SK-N-SH treated with all-trans-retinoic acid at 6 μM for 48 hours (cell line): ENCODE measurements at regions not wholly inside any gene's neighbourhood (a gene's known extent, or its start where the extent isn't known, plus 50 kb on each side); places are given as distances from the start of the nearest gene placed in this dataset.
A peak's percentile ranks its signal among the peaks of the same experiment; 100 is the strongest.

ENCODE experiments used
- ATAC-seq: fragments of 200-7000 bp; cut with Tn5 transposase; 3 replicates; pipeline ENCODE4 v1.9.1; 2020; ENCODE audit warnings: mild to moderate bottlenecking, moderate library complexity
- ARNTL ChIP-seq: fragments of 450-650 bp; formaldehyde crosslinking; IDR thresholded peaks from 2 replicates; pipeline ENCODE4 v1.5.0; 2020; ENCODE audit warnings: low read depth, mild to moderate bottlenecking, moderate library complexity, borderline replicate concordance
- BACH2 ChIP-seq: fragments of 250-450 bp; sonication (Bioruptor Pico); IDR thresholded peaks from 2 replicates; pipeline ENCODE4 v1.9.0; 2021; ENCODE audit warnings: mild to moderate bottlenecking, borderline replicate concordance
- CSDC2 ChIP-seq: fragments of 250-450 bp; sonication (Bioruptor Pico); IDR thresholded peaks from 2 replicates; pipeline ENCODE4 v1.5.0; 2020; ENCODE audit warnings: mild to moderate bottlenecking, moderate library complexity
- CSRNP3 ChIP-seq: fragments of 250-450 bp; sonication (Bioruptor Pico); IDR thresholded peaks from 2 replicates; pipeline ENCODE4 v1.5.1; 2021; ENCODE audit warnings: mild to moderate bottlenecking, moderate library complexity
- ESRRG ChIP-seq: fragments of 250-450 bp; sonication (Bioruptor Pico); IDR thresholded peaks from 2 replicates; pipeline ENCODE4 v1.6.1; 2021; ENCODE audit warnings: mild to moderate bottlenecking
- GLIS3 ChIP-seq: fragments of 250-450 bp; sonication (Bioruptor Pico); IDR thresholded peaks from 2 replicates; pipeline ENCODE4 v1.5.0; 2020; ENCODE audit warnings: mild to moderate bottlenecking, moderate library complexity
- ISL1 ChIP-seq: fragments of 250-450 bp; sonication (Bioruptor Pico); IDR thresholded peaks from 2 replicates; pipeline ENCODE4 v2.1.2; 2022; ENCODE audit warnings: mild to moderate bottlenecking, moderate library complexity
- PATZ1 ChIP-seq: fragments of 250-450 bp; sonication (Bioruptor Pico); IDR thresholded peaks from 2 replicates; pipeline ENCODE4 v1.8.0; 2020; ENCODE audit warnings: mild to moderate bottlenecking, moderate library complexity, borderline replicate concordance
- PPARA ChIP-seq: fragments of 250-450 bp; sonication (Bioruptor Pico); IDR thresholded peaks from 2 replicates; pipeline ENCODE4 v1.5.0; 2020; ENCODE audit warnings: mild to moderate bottlenecking, borderline replicate concordance
- RARB ChIP-seq: fragments of 250-450 bp; sonication (Bioruptor Pico); IDR thresholded peaks from 2 replicates; pipeline ENCODE4 v1.8.0; 2021; ENCODE audit warnings: mild to moderate bottlenecking, moderate library complexity
- SNAI2 ChIP-seq: fragments of 250-450 bp; sonication (Bioruptor Pico); IDR thresholded peaks from 2 replicates; pipeline ENCODE4 v1.5.0; 2020; ENCODE audit warnings: mild to moderate bottlenecking, moderate library complexity
- TCF4 ChIP-seq: fragments of 250-450 bp; sonication (Bioruptor Pico); IDR thresholded peaks from 2 replicates; pipeline ENCODE4 v1.8.0; 2021; ENCODE audit warnings: mild to moderate bottlenecking, moderate library complexity, borderline replicate concordance
- TOX ChIP-seq: fragments of 250-450 bp; sonication (Bioruptor Pico); IDR thresholded peaks from 2 replicates; pipeline ENCODE4 v1.8.0; 2021; ENCODE audit warnings: mild to moderate bottlenecking, moderate library complexity, borderline replicate concordance
- ZC3H10 ChIP-seq: fragments of 250-450 bp; sonication (Bioruptor Pico); IDR thresholded peaks from 2 replicates; pipeline ENCODE4 v1.5.1; 2021; ENCODE audit warnings: mild to moderate bottlenecking, moderate library complexity
- ZFP3 ChIP-seq: fragments of 250-450 bp; sonication (Bioruptor Pico); IDR thresholded peaks from 2 replicates; pipeline ENCODE4 v1.5.0; 2020; ENCODE audit warnings: mild to moderate bottlenecking, moderate library complexity
- ZFP30 ChIP-seq: fragments of 450-650 bp; formaldehyde crosslinking; IDR thresholded peaks from 2 replicates; pipeline ENCODE4 v1.5.0; 2022; ENCODE audit warnings: mild to moderate bottlenecking, moderate library complexity
- ZNF565 ChIP-seq: fragments of 450-650 bp; formaldehyde crosslinking; conservative IDR thresholded peaks from 2 replicates; pipeline ENCODE4 v1.5.0; 2020; ENCODE audit warnings: low read depth, mild to moderate bottlenecking, moderate library complexity
- ZNF70 ChIP-seq: fragments of 450-650 bp; formaldehyde crosslinking; IDR thresholded peaks from 2 replicates; pipeline ENCODE4 v1.5.0; 2020; ENCODE audit warnings: mild to moderate bottlenecking, moderate library complexity
- ZNF8 ChIP-seq: fragments of 450-650 bp; formaldehyde crosslinking; IDR thresholded peaks from 2 replicates; pipeline ENCODE4 v1.5.0; 2020; ENCODE audit warnings: mild to moderate bottlenecking, moderate library complexity
- TF ChIP-seq, protein P1 (sequence below): fragments of 250-450 bp; sonication (Bioruptor Pico); IDR thresholded peaks from 2 replicates; pipeline ENCODE4 v1.8.0; 2021; ENCODE audit warnings: low read depth, mild to moderate bottlenecking, moderate library complexity, borderline replicate concordance
- TF ChIP-seq, protein P2 (sequence below): fragments of 250-450 bp; sonication (Bioruptor Pico); IDR thresholded peaks from 2 replicates; pipeline ENCODE4 v1.5.1; 2020; ENCODE audit warnings: low read depth, mild to moderate bottlenecking, moderate library complexity

DNA sequence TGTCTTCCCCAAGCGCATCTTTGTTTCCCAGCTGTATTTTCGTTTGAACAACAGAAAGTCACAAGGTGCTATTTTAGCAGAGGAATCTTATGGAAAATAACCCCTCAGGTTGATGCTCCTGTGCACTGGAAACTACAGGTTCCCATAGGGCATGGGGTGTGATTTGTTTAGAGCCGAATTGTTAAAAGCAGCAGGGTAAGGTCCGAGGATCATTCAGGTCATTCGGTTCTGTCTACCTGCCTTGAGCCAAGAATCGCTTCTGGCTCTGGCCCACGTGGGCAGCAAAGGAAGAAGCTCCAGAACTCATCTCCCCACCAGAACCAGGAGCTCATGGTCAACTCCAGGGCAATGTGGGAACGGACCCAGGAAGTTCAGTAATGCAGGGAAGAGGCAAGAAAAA is 116.7 kb upstream of the TPM1 start (continued):
- no peak for TF ChIP-seq CSRNP3 (CRISPR knock-in tag)
- no peak for TF ChIP-seq BACH2 (CRISPR knock-in tag)
- no peak for TF ChIP-seq ESRRG (CRISPR knock-in tag)
- TF ChIP-seq ZFP30 (CRISPR knock-in tag), result no peak
- TF ChIP-seq TCF4, result no peak
- TF ChIP-seq RARB (CRISPR knock-in tag), result no peak
- TF ChIP-seq ARNTL (CRISPR knock-in tag), result no peak
- no peak for TF ChIP-seq ZNF70 (CRISPR knock-in tag)

- ATAC-seq, result no peak
- TF ChIP-seq ZNF8 (CRISPR knock-in tag), result no peak
- no peak for TF ChIP-seq ZNF70 (CRISPR knock-in tag)
- no peak for TF ChIP-seq PATZ1 (CRISPR knock-in tag)
- no peak for TF ChIP-seq ZNF565 (CRISPR knock-in tag)
- TF ChIP-seq CSDC2 (CRISPR knock-in tag), result no peak
- no peak for TF ChIP-seq PPARA (CRISPR knock-in tag)
- TF ChIP-seq, protein P1, sequence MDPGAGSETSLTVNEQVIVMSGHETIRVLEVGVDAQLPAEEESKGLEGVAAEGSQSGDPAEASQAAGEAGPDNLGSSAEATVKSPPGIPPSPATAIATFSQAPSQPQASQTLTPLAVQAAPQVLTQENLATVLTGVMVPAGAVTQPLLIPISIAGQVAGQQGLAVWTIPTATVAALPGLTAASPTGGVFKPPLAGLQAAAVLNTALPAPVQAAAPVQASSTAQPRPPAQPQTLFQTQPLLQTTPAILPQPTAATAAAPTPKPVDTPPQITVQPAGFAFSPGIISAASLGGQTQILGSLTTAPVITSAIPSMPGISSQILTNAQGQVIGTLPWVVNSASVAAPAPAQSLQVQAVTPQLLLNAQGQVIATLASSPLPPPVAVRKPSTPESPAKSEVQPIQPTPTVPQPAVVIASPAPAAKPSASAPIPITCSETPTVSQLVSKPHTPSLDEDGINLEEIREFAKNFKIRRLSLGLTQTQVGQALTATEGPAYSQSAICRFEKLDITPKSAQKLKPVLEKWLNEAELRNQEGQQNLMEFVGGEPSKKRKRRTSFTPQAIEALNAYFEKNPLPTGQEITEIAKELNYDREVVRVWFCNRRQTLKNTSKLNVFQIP (CRISPR knock-in tag), result no peak
- no peak for TF ChIP-seq ZFP3 (CRISPR knock-in tag)
- TF ChIP-seq ZC3H10 (CRISPR knock-in tag), result no peak
- TF ChIP-seq ISL1 (CRISPR knock-in tag), result no peak
- TF ChIP-seq, protein P2, sequence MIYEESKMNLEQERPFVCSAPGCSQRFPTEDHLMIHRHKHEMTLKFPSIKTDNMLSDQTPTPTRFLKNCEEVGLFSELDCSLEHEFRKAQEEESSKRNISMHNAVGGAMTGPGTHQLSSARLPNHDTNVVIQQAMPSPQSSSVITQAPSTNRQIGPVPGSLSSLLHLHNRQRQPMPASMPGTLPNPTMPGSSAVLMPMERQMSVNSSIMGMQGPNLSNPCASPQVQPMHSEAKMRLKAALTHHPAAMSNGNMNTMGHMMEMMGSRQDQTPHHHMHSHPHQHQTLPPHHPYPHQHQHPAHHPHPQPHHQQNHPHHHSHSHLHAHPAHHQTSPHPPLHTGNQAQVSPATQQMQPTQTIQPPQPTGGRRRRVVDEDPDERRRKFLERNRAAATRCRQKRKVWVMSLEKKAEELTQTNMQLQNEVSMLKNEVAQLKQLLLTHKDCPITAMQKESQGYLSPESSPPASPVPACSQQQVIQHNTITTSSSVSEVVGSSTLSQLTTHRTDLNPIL, result no peak
- no peak for TF ChIP-seq CSRNP3 (CRISPR knock-in tag)
- TF ChIP-seq TCF4, result no peak
Observed at GRCh38 chr15:62927196-62927595, 115.4 kb upstream of the TPM1 start.

DNA sequence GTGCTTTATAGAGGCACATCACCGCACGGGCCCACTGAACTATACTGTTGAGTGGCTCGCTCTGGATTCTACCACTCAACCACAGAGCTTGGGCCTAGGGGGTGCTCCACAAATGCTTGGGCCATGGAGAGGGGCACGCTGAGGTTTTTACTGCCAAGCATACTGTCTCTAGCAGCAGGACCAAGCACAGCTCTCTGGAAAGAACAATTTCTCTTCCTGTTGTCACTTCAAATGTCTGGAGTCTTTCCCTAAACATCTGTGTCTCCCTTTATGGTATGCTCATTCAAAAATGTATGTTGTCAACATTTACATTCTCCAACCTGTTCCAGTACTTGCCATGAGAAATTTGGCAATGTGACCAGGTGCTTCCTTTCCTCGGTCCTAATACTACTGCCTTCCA is 114.7 kb upstream of the TPM1 start:
- peak; percentile 1; the same call in 2 of the 3 replicates for ATAC-seq
- TF ChIP-seq ZNF70 (CRISPR knock-in tag) (no peak), ESRRG (CRISPR knock-in tag) (no peak), ZNF8 (CRISPR knock-in tag) (no peak), PATZ1 (CRISPR knock-in tag) (no peak), ISL1 (CRISPR knock-in tag) (no peak), GLIS3 (CRISPR knock-in tag) (no peak), CSDC2 (CRISPR knock-in tag) (no peak), SNAI2 (no peak), TOX (CRISPR knock-in tag) (no peak), PPARA (CRISPR knock-in tag) (no peak), ZFP30 (CRISPR knock-in tag) (no peak)
- TF ChIP-seq, protein P1 (CRISPR knock-in tag), result no peak
- TF ChIP-seq, protein P2, result no peak
